ENCODE measurements at regions not wholly inside any gene's neighbourhood (a gene's known extent, or its start where the extent isn't known, plus 50 kb on each side); places are given as distances from the start of the nearest gene placed in this dataset.

DNA sequence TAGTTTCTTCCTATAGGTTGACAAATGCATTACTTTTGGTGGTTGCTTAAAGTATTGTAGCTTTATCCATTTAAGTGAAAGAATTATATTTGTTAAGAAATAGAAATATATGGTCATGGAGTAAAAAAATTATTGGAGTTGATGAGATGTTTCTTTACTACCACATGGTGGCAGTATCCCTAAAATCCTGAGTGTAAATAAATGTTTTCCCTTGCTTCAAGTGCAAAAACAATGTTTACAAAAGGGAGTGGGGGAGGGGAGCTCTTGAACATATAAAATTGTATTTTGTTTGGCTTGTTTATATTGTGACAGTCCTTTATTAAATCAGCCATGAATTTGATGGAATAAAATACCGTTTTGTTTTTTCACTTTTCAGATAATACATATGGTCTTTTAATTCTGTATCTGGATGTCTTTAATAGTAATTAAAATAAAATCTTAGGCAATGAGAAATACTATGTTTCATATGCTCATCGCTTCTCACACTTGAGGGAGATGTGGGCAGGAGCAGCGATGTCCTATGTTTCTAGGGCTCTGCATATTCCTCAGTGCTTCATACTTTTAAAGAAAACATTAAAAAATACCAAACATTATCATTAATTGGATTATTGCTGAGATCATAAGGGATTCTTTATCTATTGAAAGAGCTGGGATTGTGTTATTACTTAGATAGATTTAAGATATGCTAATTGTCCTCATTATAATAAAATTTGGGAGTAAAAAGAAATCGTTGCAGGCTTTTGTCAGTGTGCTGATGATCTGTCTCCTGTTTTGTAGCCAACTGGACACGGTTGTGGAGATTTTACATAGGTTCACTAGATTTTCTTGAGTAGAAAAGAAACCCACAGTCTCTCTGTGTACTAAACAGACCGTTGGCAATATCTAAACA, 349.7 kb downstream of the TUSC7 start:
- Histone ChIP-seq H3K4me2 (ENCODE audit: insufficient read depth, low read length) (no peak overlapping the region), H3K79me2 (ENCODE audit: insufficient read depth, low read length) (no peaks in the 10 kb centered on the region), H2AFZ (ENCODE audit: low read depth, low read length) (no peak overlapping the region), H3K36me3 (ENCODE audit: insufficient read depth, low read length) (no peaks in the 10 kb centered on the region), H3K4me1 (ENCODE audit: insufficient read depth, low read length) (no peaks in the 10 kb centered on the region), H3K27ac (ENCODE audit: low read length) (no peak overlapping the region), H3K27me3 (ENCODE audit: insufficient read depth, low read length, poor library complexity) (no peaks in the 10 kb centered on the region), H4K20me1 (ENCODE audit: insufficient read depth, low read length) (no peaks in the 10 kb centered on the region), H3K4me3 (ENCODE audit: low read depth in 1 of 2, low read length in 2 of 2) (no peak overlapping the region), H3K9ac (ENCODE audit: low read depth, low read length) (no peak overlapping the region), H3K9me3 (ENCODE audit: insufficient read depth, low read length, severe bottlenecking) (no peaks in the 10 kb centered on the region)
- ATAC-seq (ENCODE audit: insufficient read depth, low read depth), result no peak
- no peak for DNase-seq
- peak; percentile 46 for TF ChIP-seq CTCF (IDR thresholded peaks at IDR 0.05; ENCODE audit: borderline replicate concordance, extremely low read depth, low read length, poor library complexity, severe bottlenecking)
- no peak for TF ChIP-seq EZH2 (IDR thresholded peaks at IDR 0.05; ENCODE audit: borderline replicate concordance, low read depth, low read length, severe bottlenecking)

- Histone ChIP-seq H3K4me1 (ENCODE audit: insufficient read depth, low read length) (no peaks in the 10 kb centered on the region), H3K27me3 (ENCODE audit: insufficient read depth, low read length, poor library complexity) (no peaks in the 10 kb centered on the region), H4K20me1 (ENCODE audit: insufficient read depth, low read length) (no peaks in the 10 kb centered on the region), H3K27ac (ENCODE audit: low read length) (no peak overlapping the region), H3K79me2 (ENCODE audit: insufficient read depth, low read length) (no peaks in the 10 kb centered on the region), H3K36me3 (ENCODE audit: insufficient read depth, low read length) (no peaks in the 10 kb centered on the region), H3K9ac (ENCODE audit: low read depth, low read length) (no peak overlapping the region), H3K4me2 (ENCODE audit: insufficient read depth, low read length) (no peak overlapping the region), H2AFZ (ENCODE audit: low read depth, low read length) (no peak overlapping the region), H3K9me3 (ENCODE audit: insufficient read depth, low read length, severe bottlenecking) (no peaks in the 10 kb centered on the region), H3K4me3 (ENCODE audit: low read depth in 1 of 2, low read length in 2 of 2) (no peak overlapping the region)
- no peak for TF ChIP-seq CTCF (IDR thresholded peaks at IDR 0.05; ENCODE audit: borderline replicate concordance, extremely low read depth, low read length, poor library complexity, severe bottlenecking)
- DNase-seq (no peak), ATAC-seq (ENCODE audit: insufficient read depth, low read depth) (no peak)
Observed at GRCh38 chr3:117059956-117060270, 350.3 kb downstream of the TUSC7 start.

DNA sequence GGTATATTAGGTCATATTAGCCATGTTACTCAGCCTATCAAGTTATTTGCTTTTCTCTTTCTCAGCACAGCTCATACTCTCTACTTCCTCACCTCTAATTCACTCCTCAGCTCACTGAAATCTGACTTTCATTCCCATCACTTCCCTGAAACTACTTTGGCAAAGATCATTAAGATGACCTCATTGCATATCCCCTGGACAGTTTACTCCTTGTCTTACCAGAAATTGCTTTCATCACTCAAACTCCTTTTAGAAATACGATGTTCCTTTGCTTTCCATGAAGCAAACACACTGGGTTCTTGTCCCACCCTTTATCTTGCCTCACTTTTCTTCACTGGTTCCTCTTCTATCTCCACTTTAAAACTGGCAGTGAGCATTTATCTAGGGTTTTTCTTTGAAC, 354.4 kb downstream of the TUSC7 start:
- TF ChIP-seq CTCF (IDR thresholded peaks at IDR 0.05; ENCODE audit: borderline replicate concordance, extremely low read depth, low read length, poor library complexity, severe bottlenecking), result no peak
- TF ChIP-seq EZH2 (IDR thresholded peaks at IDR 0.05; ENCODE audit: borderline replicate concordance, low read depth, low read length, severe bottlenecking), result no peak
- no peak for ATAC-seq (ENCODE audit: insufficient read depth, low read depth)

More for the DNA sequence above, 354.4 kb downstream of the TUSC7 start:
- Histone ChIP-seq H3K36me3 (ENCODE audit: insufficient read depth, low read length) (no peaks in the 10 kb centered on the region), H3K79me2 (ENCODE audit: insufficient read depth, low read length) (no peaks in the 10 kb centered on the region), H3K9me3 (ENCODE audit: insufficient read depth, low read length, severe bottlenecking) (no peaks in the 10 kb centered on the region), H2AFZ (ENCODE audit: low read depth, low read length) (no peak overlapping the region), H3K4me1 (ENCODE audit: insufficient read depth, low read length) (no peaks in the 10 kb centered on the region), H4K20me1 (ENCODE audit: insufficient read depth, low read length) (no peaks in the 10 kb centered on the region), H3K4me3 (ENCODE audit: low read depth in 1 of 2, low read length in 2 of 2) (no peak overlapping the region), H3K27ac (ENCODE audit: low read length) (no peak overlapping the region), H3K27me3 (ENCODE audit: insufficient read depth, low read length, poor library complexity) (no peaks in the 10 kb centered on the region), H3K4me2 (ENCODE audit: insufficient read depth, low read length) (no peak overlapping the region), H3K9ac (ENCODE audit: low read depth, low read length) (no peak overlapping the region)
- no peak for DNase-seq
